ENCODE measurements at regions not wholly inside any gene's neighbourhood (a gene's known extent, or its start where the extent isn't known, plus 50 kb on each side); places are given as distances from the start of the nearest gene placed in this dataset.

- TF ChIP-seq ZC3H10 (CRISPR knock-in tag; IDR thresholded peaks at IDR 0.05), result no peak
- TF ChIP-seq CREB5 (CRISPR knock-in tag; IDR thresholded peaks at IDR 0.05; ENCODE audit: low read depth), result no peak
- TF ChIP-seq ZFP30 (CRISPR knock-in tag; IDR thresholded peaks at IDR 0.05), result no peak
- TF ChIP-seq POU6F1 (CRISPR knock-in tag; IDR thresholded peaks at IDR 0.05; ENCODE audit: borderline replicate concordance, low read depth), result no peak
- TF ChIP-seq ARNTL (CRISPR knock-in tag; IDR thresholded peaks at IDR 0.05; ENCODE audit: borderline replicate concordance, low read depth), result no peak
- no peak for TF ChIP-seq PATZ1 (CRISPR knock-in tag; IDR thresholded peaks at IDR 0.05; ENCODE audit: borderline replicate concordance)
- no peak for TF ChIP-seq BACH2 (CRISPR knock-in tag; IDR thresholded peaks at IDR 0.05; ENCODE audit: borderline replicate concordance)
- no peak for TF ChIP-seq ISL1 (CRISPR knock-in tag; IDR thresholded peaks at IDR 0.05)
- TF ChIP-seq CSRNP3 (CRISPR knock-in tag; IDR thresholded peaks at IDR 0.05), result no peak
- no peak for TF ChIP-seq ZNF8 (CRISPR knock-in tag; IDR thresholded peaks at IDR 0.05)
Observed at GRCh38 chrX:22481436-22481835, 208.7 kb downstream of the CBLL2 start.
